H9 (cell line): ENCODE measurements at regions not wholly inside any gene's neighbourhood (a gene's known extent, or its start where the extent isn't known, plus 50 kb on each side); places are given as distances from the start of the nearest gene placed in this dataset.
A peak's percentile ranks its signal among the peaks of the same experiment; 100 is the strongest.

ENCODE experiments used
- DNase-seq: peaks from one replicate; pipeline ENCODE4 v3.0.0-alpha.2; 2017
- H2AFZ ChIP-seq: one replicate; pipeline ENCODE4 v1.6.1; 2013; ENCODE audit warnings: mild to moderate bottlenecking, low read length, control low read depth, moderate library complexity
- H2AK5ac ChIP-seq: 2 replicates; pipeline ENCODE4 v1.6.1; 2013; ENCODE audit warnings: low read length, control low read depth, mixed read lengths; ENCODE audit not compliant: insufficient read length
- H2BK120ac ChIP-seq: one replicate; pipeline ENCODE4 v1.6.1; 2013; ENCODE audit warnings: low read depth, mild to moderate bottlenecking, low read length, control low read depth, inconsistent platforms; ENCODE audit not compliant: poor library complexity, severe bottlenecking
- H2BK12ac ChIP-seq: 2 replicates; pipeline ENCODE4 v1.6.1; 2013; ENCODE audit warnings: low read length, control low read depth, mixed read lengths, low read depth; ENCODE audit not compliant: insufficient read length
- H2BK15ac ChIP-seq: 2 replicates; pipeline ENCODE4 v1.6.1; 2013; ENCODE audit warnings: low read depth, low read length, control low read depth
- H2BK20ac ChIP-seq: one replicate; pipeline ENCODE4 v1.6.1; 2013; ENCODE audit warnings: low read depth, mild to moderate bottlenecking, low read length, control low read depth, inconsistent platforms; ENCODE audit not compliant: poor library complexity, severe bottlenecking
- H2BK5ac ChIP-seq: 2 replicates; pipeline ENCODE4 v1.6.1; 2013; ENCODE audit warnings: low read length, control low read depth, mixed read lengths; ENCODE audit not compliant: insufficient read length
- H3K14ac ChIP-seq: 2 replicates; pipeline ENCODE4 v1.6.1; 2013; ENCODE audit warnings: low read length, control low read depth; ENCODE audit not compliant: insufficient read depth
- H3K18ac ChIP-seq: 2 replicates; pipeline ENCODE4 v1.6.1; 2013; ENCODE audit warnings: low read depth, mild to moderate bottlenecking, mixed read lengths, low read length, control low read depth; ENCODE audit not compliant: insufficient read length
- H3K23ac ChIP-seq: 2 replicates; pipeline ENCODE4 v1.6.1; 2013; ENCODE audit warnings: low read length, control low read depth, mixed read lengths, low read depth; ENCODE audit not compliant: insufficient read length
- H3K23me2 ChIP-seq: 2 replicates; pipeline ENCODE4 v1.6.1; 2013; ENCODE audit warnings: low read depth, mild to moderate bottlenecking, mixed read lengths, low read length, control low read depth; ENCODE audit not compliant: insufficient read length, poor library complexity, severe bottlenecking
- H3K27ac ChIP-seq: 2 replicates; pipeline ENCODE4 v1.5.1; 2013; ENCODE audit warnings: low read length, control low read depth, mixed read lengths, low read depth; ENCODE audit not compliant: insufficient read length
- H3K27me3 ChIP-seq: 2 replicates; pipeline ENCODE4 v1.6.1; 2013; ENCODE audit warnings: low read length, control low read depth, inconsistent platforms; ENCODE audit not compliant: insufficient read depth
- H3K4ac ChIP-seq: 2 replicates; pipeline ENCODE4 v1.6.1; 2013; ENCODE audit warnings: low read depth, mild to moderate bottlenecking, control low read depth, inconsistent platforms, low read length, moderate library complexity
- H3K4me1 ChIP-seq: 2 replicates; pipeline ENCODE4 v1.6.1; 2013; ENCODE audit warnings: low read length, control low read depth, inconsistent platforms; ENCODE audit not compliant: insufficient read depth
- H3K4me2 ChIP-seq: 2 replicates; pipeline ENCODE4 v1.6.1; 2013; ENCODE audit warnings: low read length, control low read depth, mixed read lengths; ENCODE audit not compliant: insufficient read length, insufficient read depth
- H3K56ac ChIP-seq: 2 replicates; pipeline ENCODE4 v1.6.1; 2013; ENCODE audit warnings: low read depth, mild to moderate bottlenecking, mixed read lengths, low read length, control low read depth; ENCODE audit not compliant: insufficient read length
- H3K79me1 ChIP-seq: 2 replicates; pipeline ENCODE4 v1.6.1; 2013; ENCODE audit warnings: low read depth, mild to moderate bottlenecking, moderate library complexity, low read length, control low read depth, inconsistent platforms; ENCODE audit not compliant: insufficient read depth, poor library complexity, severe bottlenecking
- H3K79me2 ChIP-seq: 2 replicates; pipeline ENCODE4 v1.6.1; 2013; ENCODE audit warnings: low read length, control low read depth, inconsistent platforms; ENCODE audit not compliant: insufficient read depth
- H3K9ac ChIP-seq: 2 replicates; pipeline ENCODE4 v1.6.1; 2013; ENCODE audit warnings: low read length, control low read depth, mixed read lengths; ENCODE audit not compliant: insufficient read length; ENCODE audit errors: extremely low read depth
- H3K9me3 ChIP-seq: one replicate; pipeline ENCODE4 v1.6.1; 2013; ENCODE audit warnings: low read depth, low read length, inconsistent platforms; ENCODE audit not compliant: control insufficient read depth
- H3T11ph ChIP-seq: one replicate; pipeline ENCODE4 v1.6.1; 2013; ENCODE audit warnings: mild to moderate bottlenecking, low read length, control low read depth, inconsistent platforms
- H4K20me1 ChIP-seq: one replicate; pipeline ENCODE4 v1.6.1; 2013; ENCODE audit not compliant: control insufficient read depth, insufficient read length, insufficient read depth
- H4K5ac ChIP-seq: 2 replicates; pipeline ENCODE4 v1.6.1; 2013; ENCODE audit warnings: low read depth, mild to moderate bottlenecking, mixed read lengths, low read length, control low read depth; ENCODE audit not compliant: insufficient read length
- H4K8ac ChIP-seq: replicated peaks from 2 replicates; pipeline ENCODE4 v1.6.1; 2013; ENCODE audit warnings: low read length, control low read depth, mixed read lengths, low read depth; ENCODE audit not compliant: insufficient read length
- H4K91ac ChIP-seq: 2 replicates; pipeline ENCODE4 v1.6.1; 2013; ENCODE audit warnings: low read depth, mild to moderate bottlenecking, moderate library complexity, mixed read lengths, low read length, control low read depth; ENCODE audit not compliant: insufficient read length
- H3K27ac Mint-ChIP-seq, 3 experiments: 2 replicates in 2 of 3; 3 replicates in 1 of 3; pipeline ENCODE4 v1.8.0; 2020 to 2021; ENCODE audit warnings: mixed read lengths in 3 of 3, mild to moderate bottlenecking in 1 of 3, moderate library complexity in 1 of 3
- H3K27me3 Mint-ChIP-seq: 2 replicates; pipeline ENCODE4 v1.8.0; 2021; ENCODE audit warnings: low read depth, mild to moderate bottlenecking, moderate library complexity, mixed read lengths
- H3K36me3 Mint-ChIP-seq, 3 experiments: 2 replicates in 2 of 3; 3 replicates in 1 of 3; pipeline ENCODE4 v1.8.0; 2020 to 2021; ENCODE audit warnings: low read depth in 3 of 3, mixed read lengths in 3 of 3; ENCODE audit not compliant: insufficient read depth in 1 of 3
- H3K4me1 Mint-ChIP-seq, 2 experiments: 2 replicates each; pipeline ENCODE4 v1.8.0; 2020; ENCODE audit warnings: mixed read lengths in 2 of 2
- H3K4me3 Mint-ChIP-seq, 2 experiments: 2 replicates in 1 of 2; 3 replicates in 1 of 2; pipeline ENCODE4 v1.8.0; 2020 to 2021; ENCODE audit warnings: mild to moderate bottlenecking in 2 of 2, mixed read lengths in 2 of 2, moderate library complexity in 1 of 2
- H3K9me3 Mint-ChIP-seq, 2 experiments: 2 replicates in 1 of 2; 3 replicates in 1 of 2; pipeline ENCODE4 v1.8.0; 2020; ENCODE audit warnings: mild to moderate bottlenecking in 2 of 2, mixed read lengths in 2 of 2, moderate library complexity in 1 of 2
- CTCF ChIP-seq: fragments of 200-600 bp; sonication (generic); conservative IDR thresholded peaks from 3 replicates; pipeline ENCODE4 v1.8.0; 2021; ENCODE audit warnings: antibody characterized with exemption, mild to moderate bottlenecking
- WGBS: extraction: QIAGEN DNeasy Blood & Tissue Kit; methylation state at CpG from one replicate; pipeline ENCODE4 v1.1.7; 2013; ENCODE audit warnings: missing lambda C conversion rate, low lambda C conversion rate, mixed read lengths; ENCODE audit not compliant: insufficient read length; ENCODE audit errors: extremely low coverage; 5-methylcytosine and 5-hydroxymethylcytosine counted together

DNA sequence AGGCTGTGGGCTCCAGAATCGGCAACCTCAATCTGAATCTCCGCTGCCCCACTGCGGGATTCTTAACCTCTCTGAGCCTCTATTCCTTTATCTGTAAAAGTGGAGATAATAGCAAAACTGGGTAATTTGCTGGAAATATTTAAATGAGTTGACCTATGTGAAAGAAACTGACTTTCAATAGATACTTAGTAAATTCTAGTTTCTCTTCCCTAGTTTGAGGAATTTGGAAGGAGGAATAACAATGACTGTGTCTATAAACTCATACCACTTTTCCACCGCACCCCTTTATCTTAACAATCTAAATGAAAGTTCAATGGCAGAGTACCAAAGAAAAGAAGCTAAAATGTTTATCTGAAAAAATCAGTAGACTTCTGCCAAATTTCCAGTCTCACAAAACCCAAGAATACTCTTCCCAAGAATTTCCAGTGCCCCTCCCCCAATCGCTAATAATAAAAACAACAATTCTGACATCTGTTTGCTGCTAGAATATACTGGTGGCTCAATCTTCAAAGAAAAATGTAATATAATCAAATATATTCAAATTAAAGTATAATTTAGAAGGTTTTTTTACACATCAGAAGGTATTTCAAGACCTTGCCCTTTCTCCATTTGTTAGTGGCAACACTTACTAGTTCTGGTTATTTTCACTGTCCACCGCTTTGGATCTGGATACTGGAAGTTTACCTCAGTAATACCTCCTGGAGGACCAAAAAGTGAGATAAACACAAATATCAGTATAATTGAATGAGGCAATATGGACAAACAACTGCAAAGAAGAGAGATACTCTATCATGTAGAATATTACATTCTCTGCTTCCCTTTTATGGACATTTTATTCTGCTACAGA, 171.2 kb downstream of the LTN1 start:
- H3K4me3 Mint-ChIP-seq: no peak overlapping the region
- H2BK5ac ChIP-seq: no peak overlapping the region
- H2AFZ ChIP-seq: no peak overlapping the region
- H3K36me3 Mint-ChIP-seq: no peaks in the 10 kb centered on the region
- no peaks in the 10 kb centered on the region for H3K23me2 ChIP-seq
- H3K27me3 ChIP-seq: no peaks in the 10 kb centered on the region
- no peak overlapping the region for H2BK12ac ChIP-seq
- H3K9me3 ChIP-seq: no peaks in the 10 kb centered on the region
- no peak overlapping the region for H2BK15ac ChIP-seq
- H3K27ac Mint-ChIP-seq: peak overlapping the region in 1 of 3 experiments; percentile 24; a peak in 1 of 7 replicates
- no peak overlapping the region for H3K4me2 ChIP-seq
- no peak overlapping the region for H2BK20ac ChIP-seq
- H3K4me1 ChIP-seq: no peaks in the 10 kb centered on the region
- no peak for DNase-seq
- no peak overlapping the region for H3K14ac ChIP-seq
- no peak for TF ChIP-seq CTCF
- no peaks in the 10 kb centered on the region for H3K27me3 Mint-ChIP-seq
- WGBS: no CpG with 5 or more reads among the region's 6 CpGs
- H4K5ac ChIP-seq: no peak overlapping the region
- H3K56ac ChIP-seq: no peak overlapping the region
- H3K9ac ChIP-seq: no peak overlapping the region
- H3K27ac ChIP-seq: no peak overlapping the region
- no peaks in the 10 kb centered on the region for H4K20me1 ChIP-seq
- H3K9me3 Mint-ChIP-seq: no peaks in the 10 kb centered on the region
- H3T11ph ChIP-seq: no peak overlapping the region
- no peak overlapping the region for H4K91ac ChIP-seq
- no peak overlapping the region for H3K18ac ChIP-seq
- no peak overlapping the region for H4K8ac ChIP-seq
- no peak overlapping the region for H3K4ac ChIP-seq
- H3K79me2 ChIP-seq: no peaks in the 10 kb centered on the region
- no peak overlapping the region for H3K23ac ChIP-seq
- no peak overlapping the region for H2AK5ac ChIP-seq
- no peaks in the 10 kb centered on the region for H3K4me1 Mint-ChIP-seq
- no peak overlapping the region for H2BK120ac ChIP-seq
- no peaks in the 10 kb centered on the region for H3K79me1 ChIP-seq
